ENCODE measurements at regions not wholly inside any gene's neighbourhood (a gene's known extent, or its start where the extent isn't known, plus 50 kb on each side); places are given as distances from the start of the nearest gene placed in this dataset.

- Histone ChIP-seq H3K4me1 (ENCODE audit: insufficient read depth, low read length) (no peaks in the 10 kb centered on the region), H3K9me3 (ENCODE audit: control insufficient read depth in 1 of 2, low read length in 2 of 2) (no peaks in the 10 kb centered on the region), H3K4me3 (ENCODE audit: low read length in 2 of 2) (no peak overlapping the region), H3K27ac (ENCODE audit: low read depth, low read length) (no peak overlapping the region), H3K36me3 (ENCODE audit: insufficient read depth, low read length) (no peaks in the 10 kb centered on the region), H3K27me3 (ENCODE audit: insufficient read depth, low read length) (no peaks in the 10 kb centered on the region)
- H3K4me3 Mint-ChIP-seq, result no peak overlapping the region
- intact Hi-C loops (cut with micrococcal nuclease), result no loop called here
- no peaks in the 10 kb centered on the region for H3K27me3 Mint-ChIP-seq
- no peak overlapping the region for H3K27ac Mint-ChIP-seq
- ChIA-PET POLR2A (ENCODE audit: partially characterized antibody) (no interaction called here), CTCF (ENCODE audit: partially characterized antibody) (no interaction called here)
- H3K9me3 Mint-ChIP-seq, result peaks cover 0 to 6% (median 2%) of the 10 kb centered on the region in 8 donors
- no peaks in the 10 kb centered on the region for H3K4me1 Mint-ChIP-seq
- H3K36me3 Mint-ChIP-seq, result no peaks in the 10 kb centered on the region
- no peak for DNase-seq
These were observed 539.6 kb downstream of the PID1 start for GRCh38 chr2:228731517-228731916.

GRCh38 chr2:228728961-228729360 is 542.1 kb downstream of the PID1 start:
- Histone ChIP-seq H3K27me3 (ENCODE audit: insufficient read depth, low read length) (no peaks in the 10 kb centered on the region), H3K4me3 (ENCODE audit: low read length in 2 of 2) (no peak overlapping the region), H3K4me1 (ENCODE audit: insufficient read depth, low read length) (no peaks in the 10 kb centered on the region), H3K27ac (ENCODE audit: low read depth, low read length) (no peak overlapping the region), H3K36me3 (ENCODE audit: insufficient read depth, low read length) (no peaks in the 10 kb centered on the region), H3K9me3 (ENCODE audit: control insufficient read depth in 1 of 2, low read length in 2 of 2) (no peaks in the 10 kb centered on the region)
- intact Hi-C loops (cut with micrococcal nuclease), result no loop called here
- H3K27ac Mint-ChIP-seq, result no peak overlapping the region
- H3K27me3 Mint-ChIP-seq, result no peaks in the 10 kb centered on the region
- CTCF ChIA-PET (ENCODE audit: partially characterized antibody), result no interaction called here
- H3K4me3 Mint-ChIP-seq, result no peak overlapping the region
- peaks cover 0 to 10% (median 2%) of the 10 kb centered on the region in 8 donors for H3K9me3 Mint-ChIP-seq
- POLR2A ChIA-PET (ENCODE audit: partially characterized antibody), result no interaction called here
- DNase-seq, result no peak
- H3K4me1 Mint-ChIP-seq, result no peaks in the 10 kb centered on the region
- no peaks in the 10 kb centered on the region for H3K36me3 Mint-ChIP-seq

DNA sequence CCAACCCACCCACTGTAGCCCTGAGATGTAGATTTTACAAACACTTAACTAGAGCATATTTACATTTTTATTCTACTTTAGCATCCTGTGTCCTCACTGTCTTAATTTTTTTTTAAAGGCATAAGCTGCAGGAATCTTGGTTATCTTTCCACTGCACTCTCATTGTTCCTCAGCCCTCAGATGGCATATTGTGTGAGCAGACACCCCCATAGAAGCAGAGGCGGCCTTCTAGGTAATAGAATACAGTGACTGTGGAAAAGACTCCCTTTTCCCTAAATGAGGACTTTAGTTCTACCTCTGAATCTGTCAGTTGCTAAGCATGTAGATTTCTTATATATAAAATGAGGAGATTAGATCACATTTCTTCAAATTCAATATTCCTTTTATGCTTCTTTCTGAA is 543.5 kb upstream of the SPHKAP start:
- Histone ChIP-seq H3K9me3 (ENCODE audit: control insufficient read depth in 1 of 2, low read length in 2 of 2) (no peaks in the 10 kb centered on the region), H3K4me1 (ENCODE audit: insufficient read depth, low read length) (no peaks in the 10 kb centered on the region), H3K4me3 (ENCODE audit: low read length in 2 of 2) (no peak overlapping the region), H3K27me3 (ENCODE audit: insufficient read depth, low read length) (no peaks in the 10 kb centered on the region), H3K27ac (ENCODE audit: low read depth, low read length) (no peak overlapping the region), H3K36me3 (ENCODE audit: insufficient read depth, low read length) (no peaks in the 10 kb centered on the region)
- peaks cover 0 to 6% (median 2%) of the 10 kb centered on the region in 8 donors for H3K9me3 Mint-ChIP-seq
- no peak overlapping the region for H3K27ac Mint-ChIP-seq
- DNase-seq, result no peak
- no peaks in the 10 kb centered on the region for H3K27me3 Mint-ChIP-seq
- no peaks in the 10 kb centered on the region for H3K36me3 Mint-ChIP-seq
- ChIA-PET POLR2A (ENCODE audit: partially characterized antibody) (no interaction called here), CTCF (ENCODE audit: partially characterized antibody) (no interaction called here)
- intact Hi-C loops (cut with micrococcal nuclease), result no loop called here
- no peaks in the 10 kb centered on the region for H3K4me1 Mint-ChIP-seq
- no peak overlapping the region for H3K4me3 Mint-ChIP-seq

- Mint-ChIP-seq H3K36me3 (no peaks in the 10 kb centered on the region), H3K27me3 (no peaks in the 10 kb centered on the region), H3K4me3 (no peak overlapping the region), H3K4me1 (no peaks in the 10 kb centered on the region), H3K27ac (no peak overlapping the region), H3K9me3 (peaks cover 0 to 6% (median 1%) of the 10 kb centered on the region in 8 donors)
- H3K4me1 ChIP-seq (ENCODE audit: insufficient read depth, low read length), result no peaks in the 10 kb centered on the region
- no peaks in the 10 kb centered on the region for H3K36me3 ChIP-seq (ENCODE audit: insufficient read depth, low read length)
- no peak for DNase-seq
- POLR2A ChIA-PET (ENCODE audit: partially characterized antibody), result no interaction called here
- H3K9me3 ChIP-seq (ENCODE audit: control insufficient read depth in 1 of 2, low read length in 2 of 2), result no peaks in the 10 kb centered on the region
- intact Hi-C loops (cut with micrococcal nuclease), result no loop called here
- CTCF ChIA-PET (ENCODE audit: partially characterized antibody), result no interaction called here
- H3K4me3 ChIP-seq (ENCODE audit: low read length in 2 of 2), result no peak overlapping the region
- H3K27me3 ChIP-seq (ENCODE audit: insufficient read depth, low read length), result no peaks in the 10 kb centered on the region
- no peak overlapping the region for H3K27ac ChIP-seq (ENCODE audit: low read depth, low read length)
These were observed 542.1 kb upstream of the SPHKAP start for GRCh38 chr2:228723599-228723998.

DNA sequence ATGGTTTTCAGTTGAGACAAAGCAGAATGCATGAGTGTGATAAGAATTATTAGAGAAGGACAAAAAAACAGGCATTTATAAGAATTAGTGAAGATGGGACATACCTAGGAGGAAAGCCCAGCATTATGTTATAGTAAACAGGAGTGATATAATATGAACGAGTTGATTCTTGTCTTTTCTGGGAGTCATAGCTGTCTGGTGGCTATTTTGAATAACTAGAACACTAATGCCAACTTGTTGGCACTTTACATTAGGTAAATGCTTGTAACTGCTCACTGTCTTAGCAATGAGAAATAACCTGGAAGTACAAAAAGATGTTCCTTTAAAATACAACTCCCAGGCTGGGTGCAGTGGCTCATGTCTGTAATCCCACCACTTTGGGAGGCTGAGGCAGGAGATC is 540.8 kb upstream of the SPHKAP start:
- H3K9me3 Mint-ChIP-seq, result peaks cover 0 to 6% (median 1%) of the 10 kb centered on the region in 8 donors
- POLR2A ChIA-PET (ENCODE audit: partially characterized antibody), result no interaction called here

DNA sequence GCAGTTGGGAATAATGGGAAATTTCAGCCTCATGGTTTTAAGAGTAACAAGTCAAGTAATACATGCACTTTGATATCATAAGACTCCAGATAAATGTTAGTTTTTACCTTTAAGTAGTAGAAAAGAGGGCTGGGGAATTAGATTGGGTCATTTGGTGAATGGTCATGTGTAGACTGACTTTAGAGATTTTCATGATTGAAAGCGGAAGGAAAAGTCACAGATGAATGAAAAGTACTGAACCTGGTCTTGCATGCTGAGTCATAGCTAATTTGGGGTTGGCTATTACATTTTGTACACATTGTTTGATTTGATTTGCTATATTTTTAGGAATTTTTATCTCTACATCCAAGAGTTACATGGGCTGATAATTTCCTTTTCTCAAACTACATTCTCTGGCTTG is 539.4 kb upstream of the SPHKAP start:
- H3K9me3 Mint-ChIP-seq, result peaks cover 0 to 6% (median 1%) of the 10 kb centered on the region in 8 donors
- H3K27me3 Mint-ChIP-seq, result no peaks in the 10 kb centered on the region
- Histone ChIP-seq H3K4me1 (ENCODE audit: insufficient read depth, low read length) (no peaks in the 10 kb centered on the region), H3K4me3 (ENCODE audit: low read length in 2 of 2) (no peak overlapping the region), H3K27me3 (ENCODE audit: insufficient read depth, low read length) (no peaks in the 10 kb centered on the region), H3K27ac (ENCODE audit: low read depth, low read length) (no peak overlapping the region), H3K36me3 (ENCODE audit: insufficient read depth, low read length) (no peaks in the 10 kb centered on the region), H3K9me3 (ENCODE audit: control insufficient read depth in 1 of 2, low read length in 2 of 2) (no peaks in the 10 kb centered on the region)
- CTCF ChIA-PET (ENCODE audit: partially characterized antibody), result no interaction called here
- no peak overlapping the region for H3K4me3 Mint-ChIP-seq
- POLR2A ChIA-PET (ENCODE audit: partially characterized antibody), result no interaction called here
- no peaks in the 10 kb centered on the region for H3K36me3 Mint-ChIP-seq
- no peak overlapping the region for H3K27ac Mint-ChIP-seq
- no peak for DNase-seq
- H3K4me1 Mint-ChIP-seq, result no peaks in the 10 kb centered on the region
- intact Hi-C loops (cut with micrococcal nuclease), result no loop called here

More for the DNA sequence above, 540.8 kb upstream of the SPHKAP start:
- no peaks in the 10 kb centered on the region for H3K4me1 Mint-ChIP-seq
- H3K36me3 ChIP-seq (ENCODE audit: insufficient read depth, low read length), result no peaks in the 10 kb centered on the region
- H3K4me1 ChIP-seq (ENCODE audit: insufficient read depth, low read length), result no peaks in the 10 kb centered on the region
- no peak overlapping the region for H3K4me3 ChIP-seq (ENCODE audit: low read length in 2 of 2)
- intact Hi-C loops (cut with micrococcal nuclease), result no loop called here
- H3K27me3 ChIP-seq (ENCODE audit: insufficient read depth, low read length), result no peaks in the 10 kb centered on the region
- H3K27ac Mint-ChIP-seq, result no peak overlapping the region
- no peak overlapping the region for H3K27ac ChIP-seq (ENCODE audit: low read depth, low read length)
- DNase-seq, result peak in 1 of 5 donors; percentile 8
- no peaks in the 10 kb centered on the region for H3K9me3 ChIP-seq (ENCODE audit: control insufficient read depth in 1 of 2, low read length in 2 of 2)
- CTCF ChIA-PET (ENCODE audit: partially characterized antibody), result no interaction called here
- no peaks in the 10 kb centered on the region for H3K27me3 Mint-ChIP-seq
- H3K36me3 Mint-ChIP-seq, result no peaks in the 10 kb centered on the region
- H3K4me3 Mint-ChIP-seq, result no peak overlapping the region

- Histone ChIP-seq H3K27ac (ENCODE audit: low read depth, low read length) (no peak overlapping the region), H3K27me3 (ENCODE audit: insufficient read depth, low read length) (no peaks in the 10 kb centered on the region), H3K36me3 (ENCODE audit: insufficient read depth, low read length) (no peaks in the 10 kb centered on the region), H3K4me3 (ENCODE audit: low read length in 2 of 2) (no peak overlapping the region), H3K9me3 (ENCODE audit: control insufficient read depth in 1 of 2, low read length in 2 of 2) (no peaks in the 10 kb centered on the region), H3K4me1 (ENCODE audit: insufficient read depth, low read length) (no peaks in the 10 kb centered on the region)
- CTCF ChIA-PET (ENCODE audit: partially characterized antibody), result no interaction called here
- Mint-ChIP-seq H3K36me3 (no peaks in the 10 kb centered on the region), H3K4me3 (no peak overlapping the region), H3K9me3 (peaks cover 0 to 20% (median 6%) of the 10 kb centered on the region in 8 donors), H3K27me3 (no peaks in the 10 kb centered on the region), H3K27ac (no peak overlapping the region), H3K4me1 (no peaks in the 10 kb centered on the region)
- intact Hi-C loops (cut with micrococcal nuclease), result no loop called here
- POLR2A ChIA-PET (ENCODE audit: partially characterized antibody), result no interaction called here
- DNase-seq, result no peak
These were observed 528.4 kb upstream of the SPHKAP start for GRCh38 chr2:228709788-228710371.

DNA sequence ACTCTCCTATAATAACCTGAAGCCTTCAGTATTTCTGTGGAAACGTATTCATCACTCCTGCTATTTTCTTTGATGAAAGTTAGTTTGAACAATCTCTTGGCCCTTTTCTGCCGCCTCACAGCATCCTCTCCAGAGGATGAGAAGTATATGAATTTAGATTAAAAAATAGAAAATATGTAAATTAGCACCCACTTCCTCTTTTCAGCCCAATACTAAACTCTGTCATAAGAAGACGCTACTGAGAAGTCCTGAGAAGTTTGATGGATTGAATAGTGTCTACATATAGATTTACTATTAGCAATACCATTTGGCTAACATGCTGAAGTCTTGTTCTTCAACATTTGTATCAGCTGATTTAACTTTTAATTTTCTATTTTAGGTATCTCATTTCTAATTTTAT is 526.4 kb upstream of the SPHKAP start:
- H3K4me1 ChIP-seq (ENCODE audit: insufficient read depth, low read length), result no peaks in the 10 kb centered on the region
- no peaks in the 10 kb centered on the region for H3K27me3 ChIP-seq (ENCODE audit: insufficient read depth, low read length)
- peaks cover 0 to 7% (median 2%) of the 10 kb centered on the region in 8 donors for H3K9me3 Mint-ChIP-seq
- intact Hi-C loops (cut with micrococcal nuclease), result no loop called here
- no peak overlapping the region for H3K27ac Mint-ChIP-seq
- DNase-seq, result no peak
- H3K4me3 ChIP-seq (ENCODE audit: low read length in 2 of 2), result no peak overlapping the region
- no peaks in the 10 kb centered on the region for H3K9me3 ChIP-seq (ENCODE audit: control insufficient read depth in 1 of 2, low read length in 2 of 2)
- H3K4me3 Mint-ChIP-seq, result no peak overlapping the region
- ChIA-PET CTCF (ENCODE audit: partially characterized antibody) (no interaction called here), POLR2A (ENCODE audit: partially characterized antibody) (no interaction called here)
- no peaks in the 10 kb centered on the region for H3K36me3 ChIP-seq (ENCODE audit: insufficient read depth, low read length)
- H3K4me1 Mint-ChIP-seq, result no peaks in the 10 kb centered on the region
- no peak overlapping the region for H3K27ac ChIP-seq (ENCODE audit: low read depth, low read length)
- no peaks in the 10 kb centered on the region for H3K27me3 Mint-ChIP-seq
- no peaks in the 10 kb centered on the region for H3K36me3 Mint-ChIP-seq
